PFSK-1 (cell line): ENCODE measurements at regions not wholly inside any gene's neighbourhood (a gene's known extent, or its start where the extent isn't known, plus 50 kb on each side); places are given as distances from the start of the nearest gene placed in this dataset.

Experiments
- POLR2AphosphoS5 ChIP-seq: IDR thresholded peaks from 2 replicates; pipeline ENCODE4 v1.6.1; 2012; ENCODE audit warnings: low read depth, mild to moderate bottlenecking, control low read depth, low read length, moderate library complexity
- SIN3A ChIP-seq: IDR thresholded peaks from 2 replicates; pipeline ENCODE4 v1.6.1; 2012; ENCODE audit warnings: mild to moderate bottlenecking, low read length, moderate library complexity, borderline replicate concordance; ENCODE audit not compliant: insufficient read depth
- TAF1 ChIP-seq: IDR thresholded peaks from 2 replicates; pipeline ENCODE4 v1.6.1; 2012; ENCODE audit warnings: low read length, control low read depth, borderline replicate concordance; ENCODE audit not compliant: insufficient read depth

- TF ChIP-seq POLR2AphosphoS5, result no peak
- TF ChIP-seq SIN3A, result no peak
- TF ChIP-seq TAF1, result no peak
Measured at GRCh38 chr2:234401426-234401825, 95.5 kb downstream of the ARL4C start.
